ENCODE measurements at regions not wholly inside any gene's neighbourhood (a gene's known extent, or its start where the extent isn't known, plus 50 kb on each side); places are given as distances from the start of the nearest gene placed in this dataset.

GRCh38 chr13:103815619-103816018 lies 749.4 kb upstream of the SLC10A2 start:
- no peaks in the 10 kb centered on the region for H3K27me3 ChIP-seq (ENCODE audit: insufficient read depth, low read length)
- H3K9me3 ChIP-seq (ENCODE audit: low read length), result 0 out of 2 replicates have a peak, but pooled peaks cover 2% of the 10 kb centered on the region
- no peak overlapping the region for H3K27ac ChIP-seq (ENCODE audit: low read depth, low read length, poor library complexity, severe bottlenecking)
- no peaks in the 10 kb centered on the region for H3K79me2 ChIP-seq (ENCODE audit: insufficient read depth, low read length)
- no peaks in the 10 kb centered on the region for H3K4me1 ChIP-seq (ENCODE audit: insufficient read depth, low read length, severe bottlenecking)
- no peak overlapping the region for H3K9ac ChIP-seq (ENCODE audit: low read length)
- TF ChIP-seq EZH2 (IDR thresholded peaks at IDR 0.05; ENCODE audit: borderline replicate concordance, low read length) (no peak), CTCF (IDR thresholded peaks at IDR 0.05; ENCODE audit: low read length) (no peak)
- H3F3A ChIP-seq (ENCODE audit: insufficient read depth, low read length), result no peaks in the 10 kb centered on the region
- no peak overlapping the region for H3K4me2 ChIP-seq (ENCODE audit: low read length)
- H3K36me3 ChIP-seq (ENCODE audit: insufficient read depth, low read length), result no peaks in the 10 kb centered on the region
- no peak overlapping the region for H2AFZ ChIP-seq (ENCODE audit: low read length)
- H3K4me3 ChIP-seq (ENCODE audit: low read depth, low read length, poor library complexity, severe bottlenecking), result no peak overlapping the region
- no peaks in the 10 kb centered on the region for H4K20me1 ChIP-seq (ENCODE audit: insufficient read depth, low read length)
- no peaks in the 10 kb centered on the region for H3K9me2 ChIP-seq (ENCODE audit: low read depth, low read length)

- Histone ChIP-seq H3K27ac (ENCODE audit: low read depth, low read length, poor library complexity, severe bottlenecking) (no peak overlapping the region), H3K36me3 (ENCODE audit: insufficient read depth, low read length) (no peaks in the 10 kb centered on the region), H3K4me2 (ENCODE audit: low read length) (no peak overlapping the region), H4K20me1 (ENCODE audit: insufficient read depth, low read length) (no peaks in the 10 kb centered on the region), H3K4me3 (ENCODE audit: low read depth, low read length, poor library complexity, severe bottlenecking) (no peak overlapping the region), H2AFZ (ENCODE audit: low read length) (no peak overlapping the region), H3K27me3 (ENCODE audit: insufficient read depth, low read length) (no peaks in the 10 kb centered on the region), H3K9me2 (ENCODE audit: low read depth, low read length) (no peaks in the 10 kb centered on the region), H3K79me2 (ENCODE audit: insufficient read depth, low read length) (no peaks in the 10 kb centered on the region), H3K9ac (ENCODE audit: low read length) (no peak overlapping the region), H3K4me1 (ENCODE audit: insufficient read depth, low read length, severe bottlenecking) (no peaks in the 10 kb centered on the region), H3F3A (ENCODE audit: insufficient read depth, low read length) (no peaks in the 10 kb centered on the region), H3K9me3 (ENCODE audit: low read length) (0 out of 2 replicates have a peak, but pooled peaks cover 2% of the 10 kb centered on the region)
- no peak for TF ChIP-seq CTCF (IDR thresholded peaks at IDR 0.05; ENCODE audit: low read length)
- no peak for TF ChIP-seq EZH2 (IDR thresholded peaks at IDR 0.05; ENCODE audit: borderline replicate concordance, low read length)
Observed at GRCh38 chr13:103812971-103813370, 746.8 kb upstream of the SLC10A2 start.

GRCh38 chr13:103812558-103812957 lies 746.3 kb upstream of the SLC10A2 start:
- no peak overlapping the region for H3K27ac ChIP-seq (ENCODE audit: low read depth, low read length, poor library complexity, severe bottlenecking)
- no peak overlapping the region for H3K4me2 ChIP-seq (ENCODE audit: low read length)
- H4K20me1 ChIP-seq (ENCODE audit: insufficient read depth, low read length), result no peaks in the 10 kb centered on the region
- H3K36me3 ChIP-seq (ENCODE audit: insufficient read depth, low read length), result no peaks in the 10 kb centered on the region
- H3F3A ChIP-seq (ENCODE audit: insufficient read depth, low read length), result no peaks in the 10 kb centered on the region
- no peaks in the 10 kb centered on the region for H3K4me1 ChIP-seq (ENCODE audit: insufficient read depth, low read length, severe bottlenecking)
- H3K79me2 ChIP-seq (ENCODE audit: insufficient read depth, low read length), result no peaks in the 10 kb centered on the region
- H3K27me3 ChIP-seq (ENCODE audit: insufficient read depth, low read length), result no peaks in the 10 kb centered on the region
- TF ChIP-seq EZH2 (IDR thresholded peaks at IDR 0.05; ENCODE audit: borderline replicate concordance, low read length) (no peak), CTCF (IDR thresholded peaks at IDR 0.05; ENCODE audit: low read length) (no peak)
- no peak overlapping the region for H2AFZ ChIP-seq (ENCODE audit: low read length)
- no peak overlapping the region for H3K9ac ChIP-seq (ENCODE audit: low read length)
- H3K9me3 ChIP-seq (ENCODE audit: low read length), result 0 out of 2 replicates have a peak, but pooled peaks cover 2% of the 10 kb centered on the region
- H3K9me2 ChIP-seq (ENCODE audit: low read depth, low read length), result no peaks in the 10 kb centered on the region
- no peak overlapping the region for H3K4me3 ChIP-seq (ENCODE audit: low read depth, low read length, poor library complexity, severe bottlenecking)
